Endothelial cell of umbilical vein (primary cell): ENCODE measurements at regions not wholly inside any gene's neighbourhood (a gene's known extent, or its start where the extent isn't known, plus 50 kb on each side); places are given as distances from the start of the nearest gene placed in this dataset.
"Not testable (repeated sequence)": the region's sequence is repeated elsewhere in the genome, so short reads cannot be mapped to it uniquely, and the experiment has no call there.

Source experiments
- BruUV-seq: library from RNA; stranded (reverse); fragments of 400-500 nt; replicated peaks from 2 replicates; lab custom pipeline; 2021; lab: Mats Ljungman, UMichigan
- CTCF ChIA-PET: fragments of 300-600, 350-600 bp; sonication (Branson Sonifier 250); formaldehyde crosslinking; loops from one replicate; lab custom pipeline; 2021; ENCODE audit warnings: antibody characterized with exemption, inconsistent platforms; lab: Charles Lee
- POLR2A ChIA-PET: fragments of 300-600, 350-600 bp; sonication (Branson Sonifier 250); formaldehyde crosslinking; loops from one replicate; lab custom pipeline; 2021; ENCODE audit warnings: antibody characterized with exemption, inconsistent platforms; lab: Charles Lee
- DNase-seq: peaks from one replicate; pipeline ENCODE4 v3.0.0-alpha.2; 2011; ENCODE audit warnings: low read depth, low spot score
- FAIRE-seq: peaks from 2 replicates; lab custom pipeline; 2011; peaks lifted over from hg19 to GRCh38; lab: Jason Lieb, UNC
- H2AFZ ChIP-seq: 2 replicates; pipeline ENCODE4 v1.6.0; 2012; ENCODE audit warnings: low read depth, low read length, control low read depth, inconsistent platforms
- H3K27ac ChIP-seq: 2 replicates; pipeline ENCODE4 v1.5.1; 2011; ENCODE audit warnings: low read depth, mild to moderate bottlenecking, control low read depth, low read length, moderate library complexity; ENCODE audit not compliant: insufficient read depth
- H3K27me3 ChIP-seq, 2 experiments: 2 replicates each; pipeline versions ENCODE4 v1.6.0 to v1.6.1; 2011; ENCODE audit warnings: low read length in 2 of 2, mixed read lengths in 1 of 2; ENCODE audit not compliant: control insufficient read depth in 2 of 2, insufficient read depth in 2 of 2
- H3K36me3 ChIP-seq, 2 experiments: 2 replicates in 1 of 2; 3 replicates in 1 of 2; pipeline ENCODE4 v1.5.1; 2011; ENCODE audit warnings: low read length in 2 of 2, mild to moderate bottlenecking in 1 of 2, moderate library complexity in 1 of 2; ENCODE audit not compliant: control insufficient read depth in 2 of 2, insufficient read depth in 2 of 2; ENCODE audit errors: extremely low read depth in 1 of 2
- H3K4me1 ChIP-seq: 3 replicates; pipeline ENCODE4 v1.5.1; 2011; ENCODE audit warnings: mild to moderate bottlenecking, low read length; ENCODE audit not compliant: control insufficient read depth, insufficient read depth; ENCODE audit errors: extremely low read depth
- H3K4me2 ChIP-seq: 2 replicates; pipeline ENCODE4 v1.6.1; 2011; ENCODE audit warnings: low read length, control low read depth, mixed read lengths; ENCODE audit not compliant: insufficient read depth
- H3K4me3 ChIP-seq, 3 experiments: fragments of 200-600 bp in 1 of 3; sonication (generic), shearing (Covaris generic) in 1 of 3; replicated peaks in 1 of 3; 2 replicates each; pipeline ENCODE4 v1.5.1; 2011 to 2016; ENCODE audit warnings: control low read depth in 3 of 3, low read length in 3 of 3, mild to moderate bottlenecking in 2 of 3, inconsistent platforms in 1 of 3, low read depth in 1 of 3, moderate library complexity in 1 of 3; ENCODE audit not compliant: insufficient read depth in 1 of 3
- H3K79me2 ChIP-seq: 2 replicates; pipeline ENCODE4 v1.6.0; 2012; ENCODE audit warnings: low read length, inconsistent platforms; ENCODE audit not compliant: control insufficient read depth, insufficient read depth
- H3K9ac ChIP-seq: replicated peaks from 2 replicates; pipeline ENCODE3; 2011; ENCODE audit warnings: low read length, control low read depth; ENCODE audit not compliant: insufficient read depth; ENCODE audit errors: extremely low read depth
- H3K9me1 ChIP-seq: replicated peaks from 3 replicates; pipeline ENCODE4 v1.6.0; 2011; ENCODE audit warnings: mild to moderate bottlenecking, low read length; ENCODE audit not compliant: control insufficient read depth, insufficient read depth; ENCODE audit errors: extremely low read depth
- H3K9me3 ChIP-seq: replicated peaks from 2 replicates; pipeline ENCODE4 v1.5.1; 2012; ENCODE audit warnings: low read length, inconsistent platforms; ENCODE audit not compliant: control insufficient read depth, insufficient read depth
- H4K20me1 ChIP-seq: replicated peaks from 2 replicates; pipeline ENCODE3; 2011; ENCODE audit warnings: mild to moderate bottlenecking, low read length; ENCODE audit not compliant: control insufficient read depth, insufficient read depth; ENCODE audit errors: extremely low read depth
- CTCF ChIP-seq, 2 donors: IDR thresholded peaks; 1 replicate in 1 of 2; 2 replicates in 1 of 2; pipeline ENCODE4 v1.5.1; 2011; ENCODE audit warnings: low read length in 2 of 2, mild to moderate bottlenecking in 2 of 2, moderate library complexity in 2 of 2, control low read depth in 1 of 2, inconsistent platforms in 1 of 2, low read depth in 1 of 2; ENCODE audit not compliant: insufficient read depth in 1 of 2; ENCODE audit errors: extremely low read depth in 1 of 2
- EZH2 ChIP-seq: IDR thresholded peaks from 2 replicates; pipeline ENCODE4 v1.6.1; 2012; ENCODE audit warnings: borderline replicate concordance, low read depth, mild to moderate bottlenecking, moderate library complexity, low read length, inconsistent platforms; ENCODE audit not compliant: severe bottlenecking
- FOS ChIP-seq: IDR thresholded peaks from 2 replicates; pipeline ENCODE4 v1.6.1; 2011; ENCODE audit warnings: mild to moderate bottlenecking, low read length, moderate library complexity, borderline replicate concordance; ENCODE audit not compliant: insufficient read depth
- GATA2 ChIP-seq: IDR thresholded peaks from 2 replicates; pipeline ENCODE4 v1.7.0; 2011; ENCODE audit warnings: low read depth, mild to moderate bottlenecking, moderate library complexity, mixed read lengths, low read length; ENCODE audit not compliant: insufficient read length, insufficient read depth
- JUN ChIP-seq: IDR thresholded peaks from 2 replicates; pipeline ENCODE4 v1.6.1; 2011; ENCODE audit warnings: borderline replicate concordance, low read depth; ENCODE audit not compliant: insufficient read length, insufficient read depth
- MAX ChIP-seq: IDR thresholded peaks from 2 replicates; pipeline ENCODE4 v1.6.1; 2011; ENCODE audit not compliant: insufficient read depth, insufficient read length
- MYC ChIP-seq: IDR thresholded peaks from one replicate; pipeline ENCODE4 v1.6.1; 2011; ENCODE audit warnings: mild to moderate bottlenecking, low read depth, low read length
- POLR2AphosphoS5 ChIP-seq: IDR thresholded peaks from 2 replicates; pipeline ENCODE4 v1.6.1; 2012; ENCODE audit warnings: low read depth, mild to moderate bottlenecking, control low read depth, low read length, moderate library complexity; ENCODE audit not compliant: insufficient read depth
- dilution Hi-C: fragments of 300-500 bp; cut with MboI; formaldehyde crosslinking; loops from one replicate; pipeline ENCODE4 v1.15.0; 2019; ENCODE audit warnings: low sequenced_read_pairs; ENCODE audit not compliant: extremely low pct_ligation_motif_present
- intact Hi-C: fragments of 100-400 bp; cut with micrococcal nuclease; formaldehyde crosslinking; loops from one replicate; pipeline ENCODE4 v1.10.0; 2022

GRCh38 chr22:23438216-23438615 is 141.9 kb downstream of the IGLL1 start:
- Histone ChIP-seq H3K4me2 (no peak overlapping the region), H3K4me3 (no peak overlapping the region), H3K9me3 (no peaks in the 10 kb centered on the region), H2AFZ (no peak overlapping the region), H3K27ac (no peak overlapping the region), H3K4me1 (no peaks in the 10 kb centered on the region), H3K27me3 (peaks cover 0 to 2% of the 10 kb centered on the region in 2 experiments), H3K9me1 (no peaks in the 10 kb centered on the region), H4K20me1 (no peaks in the 10 kb centered on the region), H3K79me2 (no peaks in the 10 kb centered on the region), H3K36me3 (no peaks in the 10 kb centered on the region), H3K9ac (no peak overlapping the region)
- dilution Hi-C loops = no loop called here
- FAIRE-seq = no peak
- TF ChIP-seq POLR2AphosphoS5 = no peak
- no peak for TF ChIP-seq MYC
- no peak for TF ChIP-seq FOS
- no peak for TF ChIP-seq CTCF (IDR thresholded peaks at IDR 0.05; ENCODE audit: extremely low read depth in 1 of 2, insufficient read depth in 1 of 2, low read depth in 1 of 2, low read length in 2 of 2)
- TF ChIP-seq JUN = no peak
- intact Hi-C loops = loop anchor here (10.0 kb wide), 1 partner anchor 97 kb away; no protein-coding TSS in a partner anchor
- ChIA-PET CTCF (no interaction called here), POLR2A (no interaction called here)
- no peak for DNase-seq
- no TSS peak for BruUV-seq

GRCh38 chr22:23437779-23438178 is 142.3 kb downstream of the IGLL1 start:
- no peak for DNase-seq
- Histone ChIP-seq H3K9me3 (no peaks in the 10 kb centered on the region), H2AFZ (no peak overlapping the region), H3K79me2 (no peaks in the 10 kb centered on the region), H3K4me1 (no peaks in the 10 kb centered on the region), H3K9ac (no peak overlapping the region), H3K4me3 (no peak overlapping the region), H3K27me3 (peaks cover 0 to 2% of the 10 kb centered on the region in 2 experiments), H3K9me1 (no peaks in the 10 kb centered on the region), H3K4me2 (no peak overlapping the region), H3K27ac (no peak overlapping the region), H3K36me3 (no peaks in the 10 kb centered on the region), H4K20me1 (no peaks in the 10 kb centered on the region)
- ChIA-PET CTCF (no interaction called here), POLR2A (no interaction called here)
- intact Hi-C loops (loop anchor here (10.0 kb wide), 1 partner anchor 97 kb away; no protein-coding TSS in a partner anchor), dilution Hi-C loops (no loop called here)
- no TSS peak for BruUV-seq
- TF ChIP-seq EZH2 (no peak), JUN (no peak), FOS (no peak), MYC (no peak), GATA2 (no peak), MAX (no peak)
- FAIRE-seq = no peak

- CTCF ChIA-PET, H3K36me3 ChIP-seq, H3K4me2 ChIP-seq, H3K9me1 ChIP-seq, H2AFZ ChIP-seq, BruUV-seq, POLR2A ChIA-PET, DNase-seq, H3K9ac ChIP-seq, H3K79me2 ChIP-seq, dilution Hi-C loops, H4K20me1 ChIP-seq, H3K4me3 ChIP-seq, H3K27me3 ChIP-seq, H3K9me3 ChIP-seq, FAIRE-seq, H3K27ac ChIP-seq, H3K4me1 ChIP-seq: not testable (repeated sequence)
- intact Hi-C loops = loop anchor here (10.0 kb wide), 1 partner anchor 98 kb away; no protein-coding TSS in a partner anchor
These were observed 143.0 kb downstream of the IGLL1 start for GRCh38 chr22:23437107-23437395.
